ENCODE measurements at regions not wholly inside any gene's neighbourhood (a gene's known extent, or its start where the extent isn't known, plus 50 kb on each side); places are given as distances from the start of the nearest gene placed in this dataset.

DNA sequence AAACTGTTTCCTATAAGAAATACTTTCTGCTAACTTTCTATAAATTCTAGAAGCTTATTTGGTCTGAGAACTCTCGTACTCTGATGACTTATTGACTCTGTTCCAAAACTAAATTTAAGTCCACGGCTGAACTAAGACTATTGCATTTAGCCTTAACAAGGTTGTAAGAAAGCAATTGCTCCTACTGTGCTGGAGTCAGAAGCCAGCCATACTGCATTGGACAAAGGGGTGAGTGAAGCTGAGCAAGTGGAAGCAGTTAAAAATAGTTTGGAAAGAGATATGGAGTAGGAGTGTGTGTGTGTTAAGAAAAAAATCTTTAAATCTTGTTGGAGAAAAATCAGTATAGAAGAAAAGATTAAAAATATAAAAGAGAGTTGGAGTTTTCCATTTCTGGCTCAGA, 1360.1 kb upstream of the CELF2 start:
- Histone ChIP-seq H3K4me1 (ENCODE audit: control insufficient read depth, insufficient read depth, low read length) (no peaks in the 10 kb centered on the region), H3K27ac (ENCODE audit: low read length) (no peak overlapping the region), H3K4me3 (ENCODE audit: low read length) (no peak overlapping the region), H3K9me3 (ENCODE audit: control insufficient read depth, low read length) (no peaks in the 10 kb centered on the region), H3K27me3 (ENCODE audit: control insufficient read depth, insufficient read depth) (no peaks in the 10 kb centered on the region)
- ATAC-seq: no peak
- DNase-seq: no peak
- 42% methylated on average over 2 of the region's 2 CpGs for WGBS
- intact Hi-C loops (cut with DNase I): no loop called here

GRCh38 chr10:9668411-9668810, 1349.3 kb upstream of the CELF2 start:
- no peak overlapping the region for H3K4me3 ChIP-seq (ENCODE audit: low read length)
- intact Hi-C loops (cut with DNase I): no loop called here
- ATAC-seq (no peak), DNase-seq (no peak)
- H3K27ac ChIP-seq (ENCODE audit: low read length): no peak overlapping the region
- WGBS: 88% methylated on average over 3 of the region's 3 CpGs
- H3K27me3 ChIP-seq (ENCODE audit: control insufficient read depth, insufficient read depth): no peaks in the 10 kb centered on the region
- H3K9me3 ChIP-seq (ENCODE audit: control insufficient read depth, low read length): no peaks in the 10 kb centered on the region
- no peaks in the 10 kb centered on the region for H3K4me1 ChIP-seq (ENCODE audit: control insufficient read depth, insufficient read depth, low read length)

DNA sequence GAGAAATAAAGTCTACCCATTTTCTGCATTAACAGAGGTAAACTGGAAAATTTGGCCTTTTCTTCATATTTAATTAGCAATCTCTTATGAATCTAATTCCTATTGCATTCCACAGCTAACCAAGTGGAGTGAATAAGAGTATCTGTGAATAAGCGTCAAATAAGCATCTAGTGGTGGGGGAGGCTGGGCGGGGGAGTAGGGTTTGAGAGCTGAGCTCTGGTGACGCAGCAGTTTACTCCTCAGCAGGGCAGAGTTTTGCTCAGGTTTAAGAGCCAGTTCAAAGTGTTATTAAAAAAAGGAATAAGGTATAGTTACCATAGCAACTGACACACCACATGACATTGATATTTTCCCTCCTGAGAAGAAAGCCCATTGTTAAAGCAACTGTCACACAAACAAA, 1346.8 kb upstream of the CELF2 start:
- no peak overlapping the region for H3K4me3 ChIP-seq (ENCODE audit: low read length)
- ATAC-seq: no peak

DNA sequence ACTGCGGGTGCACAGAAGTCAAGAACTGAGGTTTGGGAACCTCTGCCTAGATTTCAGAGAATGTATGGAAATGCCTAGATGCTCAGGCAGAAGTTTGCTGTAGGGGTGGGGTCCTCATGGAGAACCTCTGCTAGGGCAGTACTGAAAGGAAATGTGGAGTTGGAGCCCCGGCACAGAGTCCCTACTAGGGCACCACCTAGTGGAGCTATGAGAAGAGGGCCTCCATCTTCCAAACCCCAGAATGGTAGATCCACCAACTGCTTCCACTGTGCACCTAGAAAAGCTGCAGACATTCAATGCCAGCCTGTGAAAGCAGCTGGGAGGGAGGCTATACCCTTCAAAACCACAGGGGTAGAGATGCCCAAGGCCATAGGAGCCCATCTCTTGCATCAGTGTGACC, 1336.0 kb upstream of the CELF2 start:
- Histone ChIP-seq H3K9me3 (ENCODE audit: control insufficient read depth, low read length) (no peaks in the 10 kb centered on the region), H3K27ac (ENCODE audit: low read length) (no peak overlapping the region), H3K4me3 (ENCODE audit: low read length) (no peak overlapping the region), H3K27me3 (ENCODE audit: control insufficient read depth, insufficient read depth) (no peaks in the 10 kb centered on the region), H3K4me1 (ENCODE audit: control insufficient read depth, insufficient read depth, low read length) (no peaks in the 10 kb centered on the region)
- no peak for ATAC-seq
- intact Hi-C loops (cut with DNase I): no loop called here
- no peak for DNase-seq
- WGBS: 90% methylated on average over 2 of the region's 2 CpGs

More for the DNA sequence above, 1346.8 kb upstream of the CELF2 start:
- no peak for DNase-seq
- no peaks in the 10 kb centered on the region for H3K4me1 ChIP-seq (ENCODE audit: control insufficient read depth, insufficient read depth, low read length)
- no peak overlapping the region for H3K27ac ChIP-seq (ENCODE audit: low read length)
- H3K27me3 ChIP-seq (ENCODE audit: control insufficient read depth, insufficient read depth): no peaks in the 10 kb centered on the region
- intact Hi-C loops (cut with DNase I): no loop called here
- H3K9me3 ChIP-seq (ENCODE audit: control insufficient read depth, low read length): no peaks in the 10 kb centered on the region
- 89% methylated on average over 3 of the region's 3 CpGs for WGBS

DNA sequence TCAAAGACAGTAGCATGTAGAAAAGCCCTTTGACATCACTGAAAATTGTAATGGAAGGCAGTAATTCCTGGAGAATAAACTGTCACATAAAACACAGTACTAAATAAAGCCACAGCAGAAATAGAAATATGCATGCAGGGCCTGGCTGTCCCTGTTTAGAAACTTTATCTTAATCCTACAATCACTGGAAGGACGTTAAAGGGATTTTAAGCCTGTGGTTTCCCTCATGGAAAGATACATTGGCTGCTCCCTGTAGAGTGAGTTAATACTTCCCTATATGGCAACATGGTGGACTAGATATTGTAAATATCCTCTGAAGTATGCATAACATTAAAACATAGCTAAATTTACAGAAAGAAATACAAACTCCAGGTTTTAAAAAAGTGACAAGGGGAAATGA, 1334.9 kb upstream of the CELF2 start:
- no peaks in the 10 kb centered on the region for H3K27me3 ChIP-seq (ENCODE audit: control insufficient read depth, insufficient read depth)
- H3K9me3 ChIP-seq (ENCODE audit: control insufficient read depth, low read length): no peaks in the 10 kb centered on the region
- DNase-seq (no peak), ATAC-seq (no peak)
- no peak overlapping the region for H3K4me3 ChIP-seq (ENCODE audit: low read length)
- intact Hi-C loops (cut with DNase I): no loop called here
- WGBS: 14% methylated on average over 1 of the region's 1 CpG
- H3K27ac ChIP-seq (ENCODE audit: low read length): no peak overlapping the region
- H3K4me1 ChIP-seq (ENCODE audit: control insufficient read depth, insufficient read depth, low read length): no peaks in the 10 kb centered on the region

- Histone ChIP-seq H3K9me3 (ENCODE audit: control insufficient read depth, low read length) (no peaks in the 10 kb centered on the region), H3K4me3 (ENCODE audit: low read length) (no peak overlapping the region), H3K27ac (ENCODE audit: low read length) (no peak overlapping the region), H3K4me1 (ENCODE audit: control insufficient read depth, insufficient read depth, low read length) (no peaks in the 10 kb centered on the region), H3K27me3 (ENCODE audit: control insufficient read depth, insufficient read depth) (no peaks in the 10 kb centered on the region)
- DNase-seq (no peak), ATAC-seq (no peak)
- WGBS: 88% methylated on average over 1 of the region's 1 CpG
- intact Hi-C loops (cut with DNase I): no loop called here
Measured at GRCh38 chr10:9684186-9684585, 1333.5 kb upstream of the CELF2 start.

DNA sequence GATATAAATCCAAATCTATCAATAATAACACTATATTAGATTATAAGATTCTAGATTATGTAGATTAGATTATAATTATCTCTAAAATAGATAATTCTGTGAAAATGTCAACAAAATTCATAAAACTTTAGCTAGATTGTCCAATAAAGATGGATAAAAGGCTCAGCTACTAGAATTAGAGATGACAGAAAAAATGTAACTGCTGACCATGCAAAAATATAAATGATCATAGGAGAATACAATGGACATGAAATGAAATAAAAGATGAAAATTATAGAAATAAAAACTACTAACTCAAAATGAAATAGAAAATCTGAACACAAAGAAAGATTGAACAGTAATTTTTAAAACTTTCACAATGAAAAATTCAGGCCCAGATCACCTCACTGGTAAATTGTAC, 1332.1 kb upstream of the CELF2 start:
- no peak for ATAC-seq
- H3K9me3 ChIP-seq (ENCODE audit: control insufficient read depth, low read length): no peaks in the 10 kb centered on the region
- H3K4me3 ChIP-seq (ENCODE audit: low read length): no peak overlapping the region
- intact Hi-C loops (cut with DNase I): no loop called here
- DNase-seq: no peak
- no peak overlapping the region for H3K27ac ChIP-seq (ENCODE audit: low read length)
- no peaks in the 10 kb centered on the region for H3K27me3 ChIP-seq (ENCODE audit: control insufficient read depth, insufficient read depth)
- H3K4me1 ChIP-seq (ENCODE audit: control insufficient read depth, insufficient read depth, low read length): no peaks in the 10 kb centered on the region

- Histone ChIP-seq H3K4me3 (ENCODE audit: low read length) (no peak overlapping the region), H3K27ac (ENCODE audit: low read length) (no peak overlapping the region), H3K9me3 (ENCODE audit: control insufficient read depth, low read length) (no peaks in the 10 kb centered on the region), H3K27me3 (ENCODE audit: control insufficient read depth, insufficient read depth) (no peaks in the 10 kb centered on the region), H3K4me1 (ENCODE audit: control insufficient read depth, insufficient read depth, low read length) (no peaks in the 10 kb centered on the region)
- intact Hi-C loops (cut with DNase I): no loop called here
- no peak for ATAC-seq
- no peak for DNase-seq
Measured at GRCh38 chr10:9688711-9689110, 1329.0 kb upstream of the CELF2 start.

DNA sequence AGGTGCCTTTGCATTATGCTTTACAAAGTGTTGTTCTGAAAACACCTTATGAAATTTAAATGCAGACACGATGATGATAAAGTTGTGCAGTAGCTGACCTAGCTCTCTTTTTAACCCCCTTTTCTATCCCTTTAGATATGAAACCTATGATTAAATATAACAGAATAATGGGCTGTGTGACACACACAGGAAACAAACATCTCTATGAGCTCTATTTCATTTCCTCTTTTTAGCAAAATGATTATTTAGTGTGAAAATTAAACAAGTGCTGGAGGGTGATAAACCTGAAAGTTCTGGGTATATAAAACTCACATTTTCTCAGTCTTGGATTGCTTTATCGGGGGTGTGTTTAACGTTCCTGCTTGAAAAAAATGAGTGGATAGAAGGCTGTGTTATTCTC, 1310.5 kb upstream of the CELF2 start:
- no peak overlapping the region for H3K27ac ChIP-seq (ENCODE audit: low read length)
- ATAC-seq (no peak), DNase-seq (no peak)
- no peaks in the 10 kb centered on the region for H3K4me1 ChIP-seq (ENCODE audit: control insufficient read depth, insufficient read depth, low read length)
- no peak overlapping the region for H3K4me3 ChIP-seq (ENCODE audit: low read length)
- no peaks in the 10 kb centered on the region for H3K9me3 ChIP-seq (ENCODE audit: control insufficient read depth, low read length)
- intact Hi-C loops (cut with DNase I): no loop called here
- H3K27me3 ChIP-seq (ENCODE audit: control insufficient read depth, insufficient read depth): no peaks in the 10 kb centered on the region
- 64% methylated on average over 3 of the region's 3 CpGs for WGBS

DNA sequence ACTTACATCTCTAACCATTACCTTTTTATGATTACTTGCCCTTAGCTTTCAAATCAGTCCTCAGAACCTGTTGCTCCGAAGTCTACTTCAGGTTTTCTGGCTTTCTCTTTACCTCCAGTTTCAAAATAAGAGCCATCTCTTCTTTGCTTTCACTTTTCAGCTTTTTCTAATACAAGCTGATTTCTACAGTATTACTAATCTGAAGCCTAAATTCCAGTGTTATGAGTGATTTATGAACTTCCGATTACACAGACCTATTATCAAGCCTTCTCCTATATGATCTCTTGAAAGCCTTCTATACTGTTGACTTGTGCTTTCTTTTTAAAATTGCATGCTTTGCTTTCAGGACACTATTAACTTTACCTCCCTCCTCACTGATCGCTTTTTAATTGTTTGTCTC, 1307.8 kb upstream of the CELF2 start:
- Histone ChIP-seq H3K4me3 (ENCODE audit: low read length) (no peak overlapping the region), H3K27me3 (ENCODE audit: control insufficient read depth, insufficient read depth) (no peaks in the 10 kb centered on the region), H3K9me3 (ENCODE audit: control insufficient read depth, low read length) (peaks cover 7% of the 10 kb centered on the region), H3K4me1 (ENCODE audit: control insufficient read depth, insufficient read depth, low read length) (no peaks in the 10 kb centered on the region), H3K27ac (ENCODE audit: low read length) (no peak overlapping the region)
- no peak for DNase-seq
- 67% methylated on average over 3 of the region's 3 CpGs for WGBS
- intact Hi-C loops (cut with DNase I): no loop called here
- no peak for ATAC-seq

- intact Hi-C loops (cut with DNase I): no loop called here
- no peaks in the 10 kb centered on the region for H3K4me1 ChIP-seq (ENCODE audit: control insufficient read depth, insufficient read depth, low read length)
- no peaks in the 10 kb centered on the region for H3K27me3 ChIP-seq (ENCODE audit: control insufficient read depth, insufficient read depth)
- H3K27ac ChIP-seq (ENCODE audit: low read length): no peak overlapping the region
- ATAC-seq (no peak), DNase-seq (no peak)
- H3K4me3 ChIP-seq (ENCODE audit: low read length): no peak overlapping the region
- H3K9me3 ChIP-seq (ENCODE audit: control insufficient read depth, low read length): peaks cover 7% of the 10 kb centered on the region
Measured at GRCh38 chr10:9712393-9712792, 1305.3 kb upstream of the CELF2 start.

DNA sequence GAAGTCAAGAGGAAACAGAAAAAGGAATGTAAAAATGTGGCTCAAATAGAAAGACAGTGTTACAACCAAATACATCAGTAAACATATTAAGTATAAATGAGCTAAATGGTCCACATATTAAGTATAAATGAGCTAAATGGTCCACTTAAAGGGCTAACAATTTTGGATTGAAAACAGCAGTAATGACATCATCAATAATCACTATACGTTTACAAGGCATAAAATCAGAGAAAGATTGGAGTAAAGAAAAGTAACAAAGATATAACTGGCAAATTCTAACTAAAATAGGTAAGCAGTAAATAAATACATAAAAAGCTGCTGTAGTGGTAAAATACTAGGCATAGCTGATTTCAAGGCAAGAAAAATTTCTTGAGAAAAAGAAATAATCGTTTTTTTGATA, 1298.4 kb upstream of the CELF2 start:
- intact Hi-C loops (cut with DNase I): no loop called here
- Histone ChIP-seq H3K27me3 (ENCODE audit: control insufficient read depth, insufficient read depth) (no peaks in the 10 kb centered on the region), H3K9me3 (ENCODE audit: control insufficient read depth, low read length) (no peaks in the 10 kb centered on the region), H3K4me1 (ENCODE audit: control insufficient read depth, insufficient read depth, low read length) (no peaks in the 10 kb centered on the region), H3K4me3 (ENCODE audit: low read length) (no peak overlapping the region), H3K27ac (ENCODE audit: low read length) (no peak overlapping the region)
- no peak for ATAC-seq
- no peak for DNase-seq
- WGBS: 67% methylated on average over 2 of the region's 2 CpGs

Data from right cardiac atrium (tissue), 5 donors.